GM12878 (cell line): ENCODE measurements at regions not wholly inside any gene's neighbourhood (a gene's known extent, or its start where the extent isn't known, plus 50 kb on each side); places are given as distances from the start of the nearest gene placed in this dataset.

ENCODE experiments used
- ATAC-seq: fragments of 200-7000 bp; cut with Tn5 transposase; 3 replicates; pipeline ENCODE4 v1.9.1; 2020; ENCODE audit warnings: mild to moderate bottlenecking, moderate library complexity
- BruUV-seq: library from RNA; stranded (reverse); fragments of 400-500 nt; replicated peaks from 2 replicates; lab custom pipeline; 2021; lab: Mats Ljungman, UMichigan
- CTCF ChIA-PET: fragments of 300-600 bp; sonication (Branson Sonifier 250); formaldehyde crosslinking; extraction: SDS; loops from one replicate; lab custom pipeline; 2021; ENCODE audit warnings: inconsistent platforms; lab: Yijun Ruan, JAX
- POLR2A ChIA-PET: fragments of 350-600 bp; formaldehyde crosslinking; extraction: SDS; loops from one replicate; lab custom pipeline; 2021; ENCODE audit warnings: inconsistent platforms; lab: Charles Lee
- RAD21 ChIA-PET: fragments of 300-600 bp; sonication (Branson Sonifier 250); formaldehyde crosslinking; loops from one replicate; lab custom pipeline; 2023; ENCODE audit warnings: antibody characterized with exemption; ENCODE audit not compliant: unreplicated experiment; lab: Charles Lee
- SMC1A ChIA-PET: fragments of 300-600 bp; sonication (Branson Sonifier 250); formaldehyde crosslinking; loops from one replicate; lab custom pipeline; 2023; ENCODE audit not compliant: unreplicated experiment, uncharacterized antibody; lab: Charles Lee
- DNase-seq: peaks from one replicate; pipeline ENCODE4 v3.0.0-alpha.2; 2011; ENCODE audit warnings: low read depth, low spot score
- FAIRE-seq: peaks from 3 replicates; lab custom pipeline; 2011; peaks lifted over from hg19 to GRCh38; lab: Jason Lieb, UNC
- H2AFZ ChIP-seq: 2 replicates; pipeline ENCODE4 v1.6.0; 2011; ENCODE audit warnings: low read depth, low read length, control low read depth; ENCODE audit not compliant: control insufficient read depth
- H3K27ac ChIP-seq: 2 replicates; pipeline ENCODE4 v1.5.1; 2011; ENCODE audit warnings: control low read depth; ENCODE audit not compliant: control insufficient read depth, insufficient read depth
- H3K27me3 ChIP-seq, 2 experiments: replicated peaks in 1 of 2; 2 replicates each; pipeline versions ENCODE4 v1.6.0 to v1.6.1; 2011; ENCODE audit warnings: low read length in 1 of 2; ENCODE audit not compliant: control insufficient read depth in 2 of 2, insufficient read depth in 2 of 2
- H3K36me3 ChIP-seq, 2 experiments: 2 replicates each; pipeline ENCODE4 v1.5.1; 2011; ENCODE audit warnings: low read length in 1 of 2; ENCODE audit not compliant: control insufficient read depth in 2 of 2, insufficient read depth in 2 of 2
- H3K4me1 ChIP-seq: 2 replicates; pipeline ENCODE4 v1.6.1; 2011; ENCODE audit warnings: mild to moderate bottlenecking, low read length, moderate library complexity, mixed read lengths; ENCODE audit not compliant: control insufficient read depth, insufficient read depth
- H3K4me2 ChIP-seq: 2 replicates; pipeline ENCODE4 v1.6.0; 2011; ENCODE audit warnings: control low read depth; ENCODE audit not compliant: control insufficient read depth, insufficient read depth
- H3K4me3 ChIP-seq: fragments of 200-600 bp; sonication (generic); 2 replicates; pipeline ENCODE4 v1.5.1; 2016
- H3K79me2 ChIP-seq: 2 replicates; pipeline ENCODE4 v1.6.0; 2011; ENCODE audit warnings: low read length; ENCODE audit not compliant: control insufficient read depth, insufficient read depth
- H3K9ac ChIP-seq: 2 replicates; pipeline ENCODE4 v1.8.0; 2011; ENCODE audit warnings: low read length, control low read depth, mixed read lengths; ENCODE audit not compliant: control insufficient read depth, insufficient read depth
- H3K9me3 ChIP-seq: replicated peaks from 3 replicates; pipeline ENCODE4 v1.5.1; 2011; ENCODE audit warnings: mild to moderate bottlenecking, low read length; ENCODE audit not compliant: control insufficient read depth, insufficient read depth
- H4K20me1 ChIP-seq: 2 replicates; pipeline ENCODE4 v1.6.0; 2011; ENCODE audit not compliant: control insufficient read depth, insufficient read depth
- CREB1 ChIP-seq: IDR thresholded peaks from 2 replicates; pipeline ENCODE4 v1.6.1; 2012; ENCODE audit warnings: low read depth, mild to moderate bottlenecking, inconsistent platforms
- CTCF ChIP-seq, 3 experiments: IDR thresholded peaks in 2 of 3; conservative IDR thresholded peaks in 1 of 3; 2 replicates each; pipeline ENCODE4 v1.5.1; 2011; ENCODE audit warnings: low read depth in 3 of 3, low read length in 3 of 3, mild to moderate bottlenecking in 3 of 3, control low read depth in 2 of 3, moderate library complexity in 2 of 3, inconsistent platforms in 1 of 3, mixed read lengths in 1 of 3; ENCODE audit not compliant: control insufficient read depth in 2 of 3, insufficient read depth in 1 of 3; ENCODE audit errors: extremely low read depth in 1 of 3
- FOXK2 ChIP-seq: fragments of 450-650 bp; IDR thresholded peaks from 2 replicates; pipeline ENCODE4 v1.6.1; 2017; ENCODE audit warnings: mild to moderate bottlenecking, moderate library complexity
- HDAC2 ChIP-seq: fragments of 200-600 bp; sonication (generic); IDR thresholded peaks from 2 replicates; pipeline ENCODE4 v1.6.1; 2017
- IKZF2 ChIP-seq, 2 experiments: fragments of 450-650 bp; IDR thresholded peaks; 2 replicates each; pipeline ENCODE4 v1.6.1; 2017; ENCODE audit warnings: mild to moderate bottlenecking in 2 of 2, moderate library complexity in 2 of 2
- NBN ChIP-seq: fragments of 450-650 bp; IDR thresholded peaks from 2 replicates; pipeline ENCODE4 v1.6.1; 2016
- NKRF ChIP-seq: fragments of 450-650 bp; conservative IDR thresholded peaks from 2 replicates; pipeline ENCODE4 v1.6.1; 2017; ENCODE audit warnings: mild to moderate bottlenecking, moderate library complexity
- PAX8 ChIP-seq: fragments of 450-650 bp; IDR thresholded peaks from 2 replicates; pipeline ENCODE4 v1.6.1; 2017; ENCODE audit warnings: mild to moderate bottlenecking, moderate library complexity
- RUNX3 ChIP-seq: IDR thresholded peaks from 2 replicates; pipeline ENCODE4 v1.6.1; 2012; ENCODE audit warnings: low read length, inconsistent platforms
- SMARCA5 ChIP-seq: fragments of 450-650 bp; IDR thresholded peaks from 2 replicates; pipeline ENCODE4 v1.6.1; 2017; ENCODE audit warnings: mild to moderate bottlenecking
- SREBF1 ChIP-seq: IDR thresholded peaks from 2 replicates; pipeline ENCODE4 v1.6.1; 2012; ENCODE audit warnings: mild to moderate bottlenecking, low read length
- SUPT20H ChIP-seq: IDR thresholded peaks from 2 replicates; pipeline ENCODE4 v1.6.1; 2011; ENCODE audit warnings: low read depth, mild to moderate bottlenecking, low read length, moderate library complexity, borderline replicate concordance; ENCODE audit not compliant: control insufficient read depth
- TARDBP ChIP-seq: IDR thresholded peaks from 2 replicates; pipeline ENCODE4 v1.6.1; 2016; ENCODE audit warnings: borderline replicate concordance
- TCF12 ChIP-seq: IDR thresholded peaks from 2 replicates; pipeline ENCODE4 v1.6.1; 2011; ENCODE audit warnings: low read depth, mild to moderate bottlenecking, low read length
- TCF3 ChIP-seq: IDR thresholded peaks from 2 replicates; pipeline ENCODE4 v1.6.1; 2012; ENCODE audit warnings: low read depth, mild to moderate bottlenecking, low read length, borderline replicate concordance; ENCODE audit not compliant: insufficient read depth
- WGBS: methylation state at CpG from one replicate; pipeline ENCODE4 v1.1.6; 2016; ENCODE audit warnings: low lambda C conversion rate; ENCODE audit not compliant: insufficient replicate concordance, insufficient coverage; ENCODE audit errors: missing lambda C conversion rate; 5-methylcytosine and 5-hydroxymethylcytosine counted together
- in situ Hi-C: fragments of 300-500 bp; cut with MboI; formaldehyde crosslinking; loops from 9 replicates; pipeline ENCODE4 v1.14.3; 2018; ENCODE audit warnings: mixed read lengths
- intact Hi-C: fragments of 100-400 bp; cut with micrococcal nuclease; formaldehyde crosslinking; loops from one replicate; pipeline ENCODE4 v1.14.2; 2022; ENCODE audit not compliant: unreplicated experiment
- TF ChIP-seq, protein P1 (sequence below): fragments of 150-350 bp; IDR thresholded peaks from 2 replicates; pipeline ENCODE4 v1.6.1; 2016; ENCODE audit warnings: low read depth, low read length

GRCh38 chr11:115897707-115898106, 393.5 kb upstream of the CADM1 start:
- DNase-seq = no peak
- no peak for ATAC-seq
- Histone ChIP-seq H3K27me3 (no peaks in the 10 kb centered on the region), H3K9ac (no peak overlapping the region), H3K36me3 (no peaks in the 10 kb centered on the region), H3K79me2 (no peaks in the 10 kb centered on the region), H3K4me1 (peaks cover 14% of the 10 kb centered on the region), H4K20me1 (no peaks in the 10 kb centered on the region), H3K27ac (no peak overlapping the region), H3K4me2 (no peak overlapping the region), H3K4me3 (no peak overlapping the region)
- POLR2A ChIA-PET = interaction anchor here (1.2 kb wide), 1 partner anchor 14 kb away, joined by 3 read pairs; no protein-coding TSS in a partner anchor
- SMC1A ChIA-PET = interaction anchor here (0.6 to 2.9 kb wide), 11 partner anchors 10 to 91 kb away, joined by 3 to 18 read pairs (median 3); no protein-coding TSS in a partner anchor
- RAD21 ChIA-PET = no interaction called here
- CTCF ChIA-PET = interaction anchor here (1.2 to 3.2 kb wide), 2 partner anchors 10 to 22 kb away, joined by 5 to 8 read pairs; no protein-coding TSS in a partner anchor
- intact Hi-C loops = no loop called here
- no TSS peak for BruUV-seq
- in situ Hi-C loops = no loop called here
- FAIRE-seq = no peak
- TF ChIP-seq NKRF (no peak), FOXK2 (no peak), SREBF1 (no peak), RUNX3 (no peak), IKZF2 (IDR thresholded peaks at IDR 0.05) (no peak), CREB1 (no peak), SMARCA5 (no peak), SUPT20H (no peak), PAX8 (no peak), HDAC2 (no peak), TARDBP (no peak), NBN (no peak), CTCF (IDR thresholded peaks at IDR 0.05 in 2 of 3, conservative IDR thresholded peaks at IDR 0.05 in 1 of 3; ENCODE audit: control insufficient read depth in 2 of 3, extremely low read depth in 1 of 3, insufficient read depth in 1 of 3, low read depth in 3 of 3, low read length in 3 of 3) (no peak), TCF3 (no peak), TCF12 (no peak)
- TF ChIP-seq, protein P1, sequence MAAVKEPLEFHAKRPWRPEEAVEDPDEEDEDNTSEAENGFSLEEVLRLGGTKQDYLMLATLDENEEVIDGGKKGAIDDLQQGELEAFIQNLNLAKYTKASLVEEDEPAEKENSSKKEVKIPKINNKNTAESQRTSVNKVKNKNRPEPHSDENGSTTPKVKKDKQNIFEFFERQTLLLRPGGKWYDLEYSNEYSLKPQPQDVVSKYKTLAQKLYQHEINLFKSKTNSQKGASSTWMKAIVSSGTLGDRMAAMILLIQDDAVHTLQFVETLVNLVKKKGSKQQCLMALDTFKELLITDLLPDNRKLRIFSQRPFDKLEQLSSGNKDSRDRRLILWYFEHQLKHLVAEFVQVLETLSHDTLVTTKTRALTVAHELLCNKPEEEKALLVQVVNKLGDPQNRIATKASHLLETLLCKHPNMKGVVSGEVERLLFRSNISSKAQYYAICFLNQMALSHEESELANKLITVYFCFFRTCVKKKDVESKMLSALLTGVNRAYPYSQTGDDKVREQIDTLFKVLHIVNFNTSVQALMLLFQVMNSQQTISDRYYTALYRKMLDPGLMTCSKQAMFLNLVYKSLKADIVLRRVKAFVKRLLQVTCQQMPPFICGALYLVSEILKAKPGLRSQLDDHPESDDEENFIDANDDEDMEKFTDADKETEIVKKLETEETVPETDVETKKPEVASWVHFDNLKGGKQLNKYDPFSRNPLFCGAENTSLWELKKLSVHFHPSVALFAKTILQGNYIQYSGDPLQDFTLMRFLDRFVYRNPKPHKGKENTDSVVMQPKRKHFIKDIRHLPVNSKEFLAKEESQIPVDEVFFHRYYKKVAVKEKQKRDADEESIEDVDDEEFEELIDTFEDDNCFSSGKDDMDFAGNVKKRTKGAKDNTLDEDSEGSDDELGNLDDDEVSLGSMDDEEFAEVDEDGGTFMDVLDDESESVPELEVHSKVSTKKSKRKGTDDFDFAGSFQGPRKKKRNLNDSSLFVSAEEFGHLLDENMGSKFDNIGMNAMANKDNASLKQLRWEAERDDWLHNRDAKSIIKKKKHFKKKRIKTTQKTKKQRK = no peak
- TF ChIP-seq, all 136 proteins: peak for 0
- WGBS = 33% methylated on average over 4 of the region's 4 CpGs
- Histone ChIP-seq H2AFZ (no peak overlapping the region), H3K9me3 (no peaks in the 10 kb centered on the region; the same call in 2 of the 3 replicates)
